Activated T-helper 17 cell treated with anti-CD3 and anti-CD28 coated beads, Interleukin-2, amount 50 U/mL, for 72 hours (primary cell): ENCODE measurements at regions not wholly inside any gene's neighbourhood (a gene's known extent, or its start where the extent isn't known, plus 50 kb on each side); places are given as distances from the start of the nearest gene placed in this dataset.
"Not testable (repeated sequence)": the region's sequence is repeated elsewhere in the genome, so short reads cannot be mapped to it uniquely, and the experiment has no call there.

Source experiments
- ATAC-seq: fragments of 150-1000 bp; cut with Tn5 transposase; replicated peaks from 2 replicates; pipeline ENCODE4 v1.10.0; 2021; ENCODE audit warnings: mild to moderate bottlenecking, moderate library complexity
- H3K27ac Mint-ChIP-seq: one replicate; pipeline ENCODE4 v1.8.0; 2022; ENCODE audit warnings: mixed read lengths
- H3K27me3 Mint-ChIP-seq: one replicate; pipeline ENCODE4 v1.8.0; 2022; ENCODE audit warnings: mixed read lengths
- H3K36me3 Mint-ChIP-seq: one replicate; pipeline ENCODE4 v1.8.0; 2022; ENCODE audit warnings: low read depth, mild to moderate bottlenecking, mixed read lengths
- H3K4me1 Mint-ChIP-seq: one replicate; pipeline ENCODE4 v1.8.0; 2022; ENCODE audit warnings: mixed read lengths
- H3K4me3 Mint-ChIP-seq: one replicate; pipeline ENCODE4 v1.8.0; 2022; ENCODE audit warnings: mild to moderate bottlenecking, mixed read lengths
- H3K9me3 Mint-ChIP-seq: one replicate; pipeline ENCODE4 v1.8.0; 2022; ENCODE audit warnings: mixed read lengths

DNA sequence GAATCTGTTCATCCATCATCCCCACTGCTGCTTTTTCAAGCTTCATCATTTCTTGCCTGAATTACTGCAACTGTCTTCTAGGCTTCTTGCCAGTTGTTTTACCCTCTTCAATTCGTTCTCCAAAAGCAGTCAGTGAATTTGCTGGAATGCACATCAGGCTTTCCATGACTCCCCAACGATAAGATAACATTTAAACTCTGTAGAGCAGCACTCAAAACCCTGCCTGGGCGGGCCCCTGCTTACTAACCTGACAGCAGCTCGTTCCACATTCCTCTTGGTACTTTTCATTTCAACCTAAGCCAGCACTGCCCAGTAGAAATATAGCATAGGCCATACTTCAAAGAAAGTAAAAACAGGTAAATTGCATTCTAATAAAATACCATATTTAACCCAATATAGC, 342.9 kb downstream of the SUCLG1 start:
- no peak for ATAC-seq
- H3K27me3 Mint-ChIP-seq = peaks cover 7% of the 10 kb centered on the region

GRCh38 chr2:84115173-84115857, 343.8 kb downstream of the SUCLG1 start:
- peaks cover 4% of the 10 kb centered on the region for H3K27me3 Mint-ChIP-seq
- H3K4me1 Mint-ChIP-seq = no peaks in the 10 kb centered on the region
- H3K36me3 Mint-ChIP-seq = no peaks in the 10 kb centered on the region
- no peak for ATAC-seq
- no peak overlapping the region for H3K27ac Mint-ChIP-seq
- peaks cover 5% of the 10 kb centered on the region for H3K9me3 Mint-ChIP-seq
- H3K4me3 Mint-ChIP-seq = no peak overlapping the region

More for the DNA sequence above, 342.9 kb downstream of the SUCLG1 start:
- no peaks in the 10 kb centered on the region for H3K4me1 Mint-ChIP-seq
- H3K4me3 Mint-ChIP-seq = no peak overlapping the region
- no peak overlapping the region for H3K27ac Mint-ChIP-seq
- H3K36me3 Mint-ChIP-seq = no peaks in the 10 kb centered on the region
- H3K9me3 Mint-ChIP-seq = peaks cover 5% of the 10 kb centered on the region

GRCh38 chr2:84103816-84104527, 355.1 kb downstream of the SUCLG1 start:
- ATAC-seq, H3K4me1 Mint-ChIP-seq: not testable (repeated sequence)

DNA sequence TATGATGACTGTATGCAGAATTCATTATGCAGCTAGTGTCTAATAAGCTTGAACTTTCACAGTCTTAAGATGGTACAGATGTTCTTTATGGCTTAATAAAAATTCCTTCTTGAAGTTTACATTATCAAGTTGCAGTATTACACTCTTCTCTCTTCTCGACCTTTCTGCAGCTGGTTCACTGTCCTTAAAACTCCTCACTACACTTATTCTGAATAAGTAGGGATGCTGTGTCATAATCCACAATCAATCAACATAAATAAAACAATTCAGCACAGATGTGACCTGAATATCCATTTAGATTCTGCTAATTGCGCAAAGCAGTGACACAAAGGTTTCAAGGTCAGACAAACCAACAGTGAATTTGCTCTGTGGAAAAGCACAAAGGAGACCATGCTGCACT, 356.8 kb downstream of the SUCLG1 start:
- no peaks in the 10 kb centered on the region for H3K4me1 Mint-ChIP-seq
- H3K27me3 Mint-ChIP-seq = peaks cover 20% of the 10 kb centered on the region
- no peak for ATAC-seq
- no peak overlapping the region for H3K4me3 Mint-ChIP-seq
- H3K9me3 Mint-ChIP-seq = peaks cover 15% of the 10 kb centered on the region
- H3K27ac Mint-ChIP-seq = no peak overlapping the region
- no peaks in the 10 kb centered on the region for H3K36me3 Mint-ChIP-seq

More at GRCh38 chr2:84103816-84104527, 355.1 kb downstream of the SUCLG1 start:
- peaks cover 15% of the 10 kb centered on the region for H3K9me3 Mint-ChIP-seq
- H3K36me3 Mint-ChIP-seq, H3K4me3 Mint-ChIP-seq, H3K27ac Mint-ChIP-seq: not testable (repeated sequence)
- H3K27me3 Mint-ChIP-seq = peaks cover 21% of the 10 kb centered on the region

GRCh38 chr2:84088656-84089055, 370.4 kb downstream of the SUCLG1 start:
- Mint-ChIP-seq H3K27ac (no peak overlapping the region), H3K27me3 (peaks cover 23% of the 10 kb centered on the region), H3K4me1 (no peaks in the 10 kb centered on the region), H3K36me3 (no peaks in the 10 kb centered on the region), H3K4me3 (no peak overlapping the region), H3K9me3 (no peaks in the 10 kb centered on the region)
- no peak for ATAC-seq

GRCh38 chr2:84085562-84085961, 373.5 kb downstream of the SUCLG1 start:
- Mint-ChIP-seq H3K9me3 (no peaks in the 10 kb centered on the region), H3K4me1 (no peaks in the 10 kb centered on the region), H3K4me3 (no peak overlapping the region), H3K36me3 (no peaks in the 10 kb centered on the region), H3K27me3 (peaks cover 16% of the 10 kb centered on the region), H3K27ac (no peak overlapping the region)
- ATAC-seq = no peak

DNA sequence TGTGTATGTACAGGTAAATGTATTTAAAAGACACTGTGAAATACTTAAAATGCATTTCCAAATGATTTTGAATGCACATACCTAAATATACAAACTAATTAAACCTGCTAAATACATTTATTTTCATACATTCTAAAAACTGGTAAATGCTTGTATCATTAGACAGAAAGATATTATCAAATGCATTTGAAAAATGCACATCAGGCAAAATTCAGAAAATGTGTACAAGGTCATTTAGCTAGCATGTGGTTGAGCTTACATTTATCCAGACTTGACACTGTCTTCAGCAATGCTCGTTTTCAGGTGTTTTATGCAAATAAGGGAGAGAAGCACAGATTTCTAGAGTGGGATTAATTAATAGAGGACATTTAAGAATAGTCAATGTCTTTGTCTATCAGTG, 374.2 kb downstream of the SUCLG1 start:
- no peak for ATAC-seq
- H3K9me3 Mint-ChIP-seq = no peaks in the 10 kb centered on the region
- no peaks in the 10 kb centered on the region for H3K36me3 Mint-ChIP-seq
- peaks cover 16% of the 10 kb centered on the region for H3K27me3 Mint-ChIP-seq
- H3K4me1 Mint-ChIP-seq = no peaks in the 10 kb centered on the region
- no peak overlapping the region for H3K4me3 Mint-ChIP-seq
- no peak overlapping the region for H3K27ac Mint-ChIP-seq

DNA sequence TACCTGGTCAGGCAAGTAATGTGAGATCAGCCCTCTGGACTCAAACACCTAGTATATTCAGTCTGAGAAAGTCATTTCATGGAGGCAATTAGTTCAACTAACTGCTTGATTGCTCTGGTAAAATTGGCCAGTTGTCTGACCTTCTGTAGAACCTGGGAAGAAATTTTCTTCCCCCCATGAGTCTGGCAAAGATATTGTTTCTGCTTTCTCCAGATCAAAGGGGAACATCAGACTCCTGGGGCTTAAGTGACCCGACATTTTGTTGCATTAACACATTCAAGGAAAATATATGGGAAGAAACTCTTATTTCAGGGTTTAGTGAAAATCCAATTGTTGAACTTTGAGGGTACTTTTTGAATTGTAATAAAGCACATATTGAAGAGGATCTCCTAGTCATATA, 375.1 kb downstream of the SUCLG1 start:
- no peak overlapping the region for H3K27ac Mint-ChIP-seq
- no peaks in the 10 kb centered on the region for H3K4me1 Mint-ChIP-seq
- H3K4me3 Mint-ChIP-seq = no peak overlapping the region
- ATAC-seq = no peak
- H3K9me3 Mint-ChIP-seq = no peaks in the 10 kb centered on the region
- no peaks in the 10 kb centered on the region for H3K36me3 Mint-ChIP-seq
- peaks cover 16% of the 10 kb centered on the region for H3K27me3 Mint-ChIP-seq

DNA sequence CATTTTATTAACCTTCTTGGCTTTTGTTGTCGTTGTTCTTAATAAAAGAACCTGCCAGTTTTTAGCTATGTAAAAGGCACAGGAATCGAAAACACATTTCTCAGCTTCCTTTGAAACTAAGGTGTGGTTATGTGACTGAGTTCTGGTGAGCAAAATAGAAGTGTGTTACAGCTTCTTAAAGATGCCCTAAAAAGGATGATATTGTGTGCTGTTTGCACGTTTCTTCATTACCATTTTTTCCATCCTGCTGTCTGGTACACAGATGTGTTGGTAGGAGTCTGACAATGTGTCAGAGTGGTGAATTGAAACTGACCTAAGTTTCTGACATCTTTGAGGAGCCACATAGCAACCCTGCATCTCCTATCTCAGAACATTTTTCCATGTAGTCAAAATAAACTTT, 380.6 kb downstream of the SUCLG1 start:
- no peaks in the 10 kb centered on the region for H3K4me1 Mint-ChIP-seq
- ATAC-seq = no peak
- no peak overlapping the region for H3K4me3 Mint-ChIP-seq
- no peaks in the 10 kb centered on the region for H3K27me3 Mint-ChIP-seq
- no peaks in the 10 kb centered on the region for H3K9me3 Mint-ChIP-seq
- no peak overlapping the region for H3K27ac Mint-ChIP-seq
- no peaks in the 10 kb centered on the region for H3K36me3 Mint-ChIP-seq

GRCh38 chr2:84077496-84077895, 381.6 kb downstream of the SUCLG1 start:
- H3K4me3 Mint-ChIP-seq = no peak overlapping the region
- H3K27ac Mint-ChIP-seq = no peak overlapping the region
- no peak for ATAC-seq
- H3K4me1 Mint-ChIP-seq = no peaks in the 10 kb centered on the region
- no peaks in the 10 kb centered on the region for H3K9me3 Mint-ChIP-seq
- H3K27me3 Mint-ChIP-seq = no peaks in the 10 kb centered on the region
- no peaks in the 10 kb centered on the region for H3K36me3 Mint-ChIP-seq

GRCh38 chr2:84071050-84071449, 388.0 kb downstream of the SUCLG1 start:
- Mint-ChIP-seq H3K27me3 (peaks cover 13% of the 10 kb centered on the region), H3K4me3 (no peak overlapping the region), H3K4me1 (no peaks in the 10 kb centered on the region), H3K36me3 (no peaks in the 10 kb centered on the region), H3K9me3 (no peaks in the 10 kb centered on the region), H3K27ac (no peak overlapping the region)
- ATAC-seq = no peak

- Mint-ChIP-seq H3K9me3 (no peaks in the 10 kb centered on the region), H3K27ac (no peak overlapping the region), H3K4me3 (no peak overlapping the region), H3K27me3 (peaks cover 29% of the 10 kb centered on the region), H3K4me1 (no peaks in the 10 kb centered on the region), H3K36me3 (no peaks in the 10 kb centered on the region)
- ATAC-seq = no peak
Observed at GRCh38 chr2:84065857-84066256, 393.2 kb downstream of the SUCLG1 start.

GRCh38 chr2:84057917-84058560, 401.0 kb downstream of the SUCLG1 start:
- no peaks in the 10 kb centered on the region for H3K4me1 Mint-ChIP-seq
- H3K4me3 Mint-ChIP-seq = no peak overlapping the region
- no peaks in the 10 kb centered on the region for H3K9me3 Mint-ChIP-seq
- no peak overlapping the region for H3K27ac Mint-ChIP-seq
- H3K27me3 Mint-ChIP-seq = peaks cover 21% of the 10 kb centered on the region
- no peak for ATAC-seq
- H3K36me3 Mint-ChIP-seq = no peaks in the 10 kb centered on the region

GRCh38 chr2:84055816-84056215, 403.3 kb downstream of the SUCLG1 start:
- Mint-ChIP-seq H3K27ac (no peak overlapping the region), H3K4me3 (no peak overlapping the region), H3K27me3 (peaks cover 10% of the 10 kb centered on the region), H3K36me3 (no peaks in the 10 kb centered on the region), H3K9me3 (no peaks in the 10 kb centered on the region), H3K4me1 (no peaks in the 10 kb centered on the region)
- no peak for ATAC-seq

GRCh38 chr2:84054577-84054976, 404.5 kb downstream of the SUCLG1 start:
- not testable (repeated sequence) for H3K27ac Mint-ChIP-seq, H3K4me1 Mint-ChIP-seq, ATAC-seq, H3K4me3 Mint-ChIP-seq, H3K27me3 Mint-ChIP-seq, H3K9me3 Mint-ChIP-seq, H3K36me3 Mint-ChIP-seq
